Fibroblast of peridontal ligament (primary cell): ENCODE measurements at regions not wholly inside any gene's neighbourhood (a gene's known extent, or its start where the extent isn't known, plus 50 kb on each side); places are given as distances from the start of the nearest gene placed in this dataset.

Experiments used
- DNase-seq: peaks from one replicate; pipeline ENCODE4 v3.0.0-alpha.2; 2010; ENCODE audit errors: extremely low read depth

DNA sequence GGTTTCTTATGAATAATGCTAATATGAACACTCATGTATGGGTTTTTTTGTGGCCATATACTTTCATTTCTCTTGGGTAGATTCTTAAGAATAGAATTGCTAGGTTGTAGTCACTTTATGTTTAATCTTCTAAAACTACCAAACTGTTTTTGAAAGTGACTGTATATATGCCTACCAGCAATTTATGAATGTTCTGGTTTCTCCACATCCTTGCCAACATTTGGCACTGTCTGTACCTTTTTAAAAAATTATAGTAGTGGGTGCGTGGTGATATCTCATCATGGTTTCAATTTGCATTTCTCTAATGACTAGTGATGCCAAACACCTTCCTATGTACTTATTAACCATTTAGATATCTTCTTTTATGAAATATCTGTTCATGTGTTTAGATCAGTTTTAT lies 110.6 kb upstream of the RIOK3 start:
- DNase-seq, result no peak

DNA sequence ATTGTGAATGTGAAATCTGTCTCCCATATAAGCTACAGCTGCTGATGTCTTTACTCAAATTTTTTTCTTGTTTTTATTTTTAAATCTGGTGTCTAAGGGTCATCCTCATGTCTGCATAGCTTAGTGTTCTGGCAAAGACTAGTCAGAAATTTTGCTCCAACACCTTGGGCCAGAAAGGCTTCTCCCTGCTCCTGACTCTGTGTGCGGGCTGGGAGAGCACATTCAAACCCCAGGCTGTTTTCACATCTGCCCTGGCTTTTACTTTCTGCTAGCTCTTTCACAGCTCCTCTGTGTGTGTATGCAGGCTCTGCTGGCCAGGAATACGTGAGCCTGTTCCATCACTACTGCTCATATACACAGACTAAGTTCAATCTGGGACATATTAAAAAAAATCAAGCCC lies 102.9 kb upstream of the RIOK3 start:
- no peak for DNase-seq

GRCh38 chr18:23351521-23351920 lies 101.6 kb upstream of the RIOK3 start:
- DNase-seq, result no peak

- DNase-seq, result no peak
Measured at GRCh38 chr18:23352042-23352441, 101.0 kb upstream of the RIOK3 start.

DNA sequence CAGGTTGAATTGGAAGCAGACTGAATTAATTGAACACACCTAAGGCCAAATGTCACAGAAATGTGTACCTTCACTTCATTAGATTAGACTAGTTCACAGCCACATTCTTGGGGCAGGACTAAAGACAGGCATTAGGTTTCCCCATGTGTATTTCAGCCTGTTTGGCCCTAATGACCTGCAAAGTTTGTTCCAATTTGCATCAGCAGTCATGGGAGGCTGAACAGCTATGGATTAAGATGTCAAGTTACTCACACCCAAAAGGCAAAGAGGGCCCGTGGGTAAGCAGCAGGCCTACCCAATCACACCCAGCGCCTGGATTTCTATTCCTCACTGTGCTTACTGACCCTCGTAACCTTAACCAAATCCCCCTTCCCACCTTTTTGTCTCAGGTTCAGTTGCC lies 99.6 kb upstream of the RIOK3 start:
- no peak for DNase-seq

DNA sequence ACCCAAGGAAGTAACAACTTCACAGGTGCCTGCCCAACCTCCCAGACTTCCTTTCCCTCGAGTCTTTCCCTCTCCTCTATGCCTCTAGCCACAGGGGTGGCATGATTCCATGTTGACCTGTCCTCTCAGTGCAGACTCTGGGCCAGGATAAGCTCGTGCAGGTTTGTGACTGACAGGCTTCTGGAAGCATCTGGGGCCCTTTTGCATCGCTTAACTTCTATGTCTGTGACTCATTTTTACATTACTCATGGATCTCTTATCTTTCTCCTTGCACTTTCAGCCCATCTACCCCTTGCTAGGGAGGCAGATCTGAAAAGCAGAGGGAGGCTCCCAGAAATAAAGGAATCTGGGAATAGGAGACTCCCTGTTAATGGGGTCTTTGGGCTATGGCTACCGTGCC lies 98.5 kb upstream of the RIOK3 start:
- DNase-seq, result no peak

- no peak for DNase-seq
Measured at GRCh38 chr18:23355206-23355605, 97.9 kb upstream of the RIOK3 start.

GRCh38 chr18:23356424-23356823 lies 96.7 kb upstream of the RIOK3 start:
- no peak for DNase-seq

DNA sequence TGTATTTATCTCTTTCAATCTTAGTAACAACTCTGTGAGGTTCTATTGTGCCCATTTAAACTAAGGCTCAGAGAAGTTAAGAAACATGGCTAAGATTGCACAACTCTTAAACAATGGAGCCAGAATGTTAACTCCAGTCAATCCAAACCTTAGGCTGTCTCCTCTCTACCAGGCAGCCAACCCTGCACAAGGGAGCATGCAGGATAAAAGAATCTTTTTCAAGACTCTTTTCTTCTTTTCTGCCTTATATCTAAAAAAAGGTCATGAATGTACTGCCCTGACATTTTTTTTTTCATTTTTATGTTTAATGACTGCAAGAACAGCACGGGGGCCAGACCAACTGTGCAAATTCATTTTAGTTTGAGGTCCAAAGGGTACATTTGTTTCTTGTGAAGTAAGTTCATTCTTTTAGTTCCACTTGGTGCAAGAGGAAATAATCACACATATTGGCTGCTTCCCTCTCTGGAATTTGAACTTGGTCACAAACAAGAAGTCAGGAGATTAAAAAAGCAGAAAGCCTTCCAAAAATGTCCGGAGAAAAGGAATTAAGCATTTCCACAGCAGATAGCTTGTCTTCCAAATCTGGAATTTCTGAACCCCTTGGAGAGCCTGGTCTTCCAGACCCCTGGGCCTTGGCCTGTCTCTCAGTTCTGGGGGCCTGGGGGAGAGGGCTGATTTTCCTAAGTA lies 96.0 kb upstream of the RIOK3 start:
- peak; percentile 92 for DNase-seq

DNA sequence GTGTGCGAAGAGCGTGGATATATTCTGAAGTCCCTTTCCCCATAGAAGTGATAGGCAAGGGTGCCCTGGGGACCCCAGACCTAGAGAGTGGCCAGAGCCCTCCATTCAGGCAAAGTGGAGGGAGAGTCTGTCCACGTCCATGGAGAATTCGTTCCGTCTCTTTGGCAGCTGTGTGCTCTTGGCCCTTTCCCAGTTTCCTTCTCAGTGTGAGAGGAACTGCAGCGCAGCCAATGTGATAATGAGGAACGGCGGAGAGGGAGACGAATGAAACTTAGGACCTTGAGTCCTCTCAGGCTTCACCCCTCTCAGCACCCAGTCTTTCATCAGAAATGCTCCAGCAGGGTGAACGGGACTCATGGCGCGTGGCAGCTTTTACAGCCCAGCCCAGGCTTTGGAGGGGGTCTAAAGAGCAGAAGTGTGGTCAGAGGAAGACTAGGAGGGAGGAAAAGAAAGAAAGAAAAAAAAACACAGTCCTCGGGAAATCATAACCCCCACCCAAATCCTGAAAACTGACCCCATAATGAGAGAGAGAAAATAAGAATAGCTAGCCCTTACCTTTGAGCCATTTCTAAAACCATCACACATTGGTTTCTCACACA lies 95.0 kb upstream of the RIOK3 start:
- no peak for DNase-seq

- DNase-seq, result no peak
Measured at GRCh38 chr18:23359421-23359820, 93.7 kb upstream of the RIOK3 start.

GRCh38 chr18:23363865-23364570 lies 89.1 kb upstream of the RIOK3 start:
- DNase-seq, result no peak

DNA sequence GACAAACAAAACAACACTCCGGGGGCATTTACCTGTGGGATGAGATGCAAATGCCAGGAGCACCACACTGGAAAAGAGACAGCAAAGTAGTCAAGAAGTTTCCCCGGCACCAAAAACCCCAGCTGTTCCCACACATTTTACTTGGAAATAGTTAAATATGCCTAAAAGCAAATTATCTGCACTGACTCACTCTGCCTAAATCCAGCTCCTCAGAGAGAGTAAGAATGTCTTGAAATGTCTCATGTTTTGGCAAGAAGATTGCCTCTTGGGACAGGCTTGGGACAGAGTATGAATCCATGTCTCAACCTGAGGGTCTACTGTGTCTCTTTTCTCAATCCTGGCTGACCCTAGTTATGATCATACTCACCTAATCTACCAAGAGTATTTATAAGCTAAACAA lies 87.5 kb upstream of the RIOK3 start:
- DNase-seq, result peak; percentile 91

DNA sequence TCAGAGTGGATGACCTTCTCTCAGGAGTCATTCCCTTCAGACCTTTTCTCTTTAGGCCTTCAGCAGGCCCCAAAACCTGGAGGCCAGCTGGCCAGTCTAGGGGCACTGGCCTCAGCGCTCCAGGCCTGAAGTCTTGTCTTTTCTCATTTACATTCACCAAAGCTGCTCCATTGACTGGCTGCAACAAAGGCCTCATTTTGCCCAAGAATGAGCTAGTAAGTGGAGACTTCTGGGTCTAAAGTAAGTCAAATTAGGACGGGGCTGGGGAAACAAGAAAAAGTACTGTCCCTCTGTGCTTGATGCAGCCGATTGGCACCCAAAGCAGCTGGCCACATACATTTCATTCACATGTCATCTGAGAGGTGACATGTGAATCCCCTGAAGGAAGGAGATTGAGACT lies 83.8 kb upstream of the RIOK3 start:
- no peak for DNase-seq

GRCh38 chr18:23373570-23373969 lies 79.5 kb upstream of the RIOK3 start:
- no peak for DNase-seq

DNA sequence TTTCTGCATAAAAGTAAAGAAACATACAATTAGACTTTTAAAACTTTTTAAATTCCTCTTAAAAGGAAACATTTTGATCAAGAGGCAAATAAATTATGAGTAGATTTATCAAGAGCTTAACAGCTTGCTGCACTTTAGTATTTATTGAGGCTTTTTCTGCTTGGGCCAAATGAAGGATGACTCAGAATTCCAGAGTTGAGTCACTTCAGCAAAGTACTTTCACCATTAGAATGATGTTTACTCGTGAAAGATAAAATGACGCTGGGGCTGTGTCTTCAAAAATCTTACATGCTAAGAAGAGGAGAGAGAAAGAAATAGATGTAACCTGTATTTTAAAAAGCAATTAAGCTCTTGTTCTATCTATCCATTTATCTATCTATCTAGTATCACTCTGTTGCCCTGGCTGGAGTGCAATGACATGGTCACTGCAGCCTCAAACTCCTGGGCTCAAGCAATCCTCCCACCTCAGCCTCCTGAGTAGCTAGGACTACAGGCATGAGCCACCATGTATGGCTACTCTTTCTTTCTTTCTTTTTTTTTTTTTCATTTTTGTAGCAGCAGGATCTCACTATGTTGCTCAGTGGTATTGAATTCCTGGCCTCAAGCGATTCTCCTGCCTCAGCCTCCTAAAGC lies 75.3 kb upstream of the RIOK3 start:
- peak; percentile 93 for DNase-seq

- peak; percentile 36 for DNase-seq
Measured at GRCh38 chr18:23378302-23378686, 74.8 kb upstream of the RIOK3 start.

GRCh38 chr18:23380001-23380550 lies 73.0 kb upstream of the RIOK3 start:
- DNase-seq, result peak; percentile 16

DNA sequence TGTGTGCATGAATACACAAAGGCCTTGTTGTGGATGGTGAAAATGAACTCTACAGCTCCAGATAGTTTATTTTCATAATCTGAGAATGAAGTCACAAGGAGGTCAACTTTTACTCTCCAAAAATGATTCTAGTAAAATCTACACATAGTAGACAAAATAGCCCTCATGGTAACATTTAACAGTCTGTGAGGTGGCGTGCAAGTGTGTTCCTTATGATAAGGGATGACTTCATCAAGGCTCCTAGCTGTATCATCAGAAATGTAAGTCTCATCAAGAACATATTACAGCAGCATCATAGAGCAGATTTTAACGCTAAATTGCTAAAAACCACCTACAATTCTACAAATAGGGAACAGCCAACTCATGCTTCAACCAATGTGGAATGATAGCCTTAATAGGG lies 72.3 kb upstream of the RIOK3 start:
- DNase-seq, result peak; percentile 56

DNA sequence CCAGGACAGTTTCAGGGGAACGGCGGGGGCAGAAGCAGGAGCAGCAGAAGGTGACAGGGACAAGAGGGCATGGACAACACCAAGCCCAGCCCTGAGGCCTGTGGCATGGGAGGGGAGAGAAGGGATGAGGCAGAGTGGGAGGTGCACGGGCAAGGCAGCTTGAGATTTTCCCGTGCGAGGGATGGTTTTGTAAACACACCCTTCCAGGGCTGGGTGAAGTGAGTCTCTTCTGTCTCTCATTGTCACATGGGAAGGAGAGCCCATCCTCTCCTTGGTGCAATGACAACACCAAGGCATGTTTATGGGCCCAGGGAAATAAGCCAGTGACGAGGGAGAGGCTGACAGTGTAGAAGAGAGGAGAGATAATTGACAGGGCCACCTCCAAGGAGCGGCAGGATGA lies 69.6 kb upstream of the RIOK3 start:
- DNase-seq, result no peak

- DNase-seq, result no peak
Measured at GRCh38 chr18:23384778-23385736, 68.0 kb upstream of the RIOK3 start.
